COR-L47 (cell line): ENCODE measurements at regions not wholly inside any gene's neighbourhood (a gene's known extent, or its start where the extent isn't known, plus 50 kb on each side); places are given as distances from the start of the nearest gene placed in this dataset.

Experiments used
- DNase-seq: peaks from one replicate; lab custom pipeline; 2025; lab: John Stamatoyannopoulos, UW

DNA sequence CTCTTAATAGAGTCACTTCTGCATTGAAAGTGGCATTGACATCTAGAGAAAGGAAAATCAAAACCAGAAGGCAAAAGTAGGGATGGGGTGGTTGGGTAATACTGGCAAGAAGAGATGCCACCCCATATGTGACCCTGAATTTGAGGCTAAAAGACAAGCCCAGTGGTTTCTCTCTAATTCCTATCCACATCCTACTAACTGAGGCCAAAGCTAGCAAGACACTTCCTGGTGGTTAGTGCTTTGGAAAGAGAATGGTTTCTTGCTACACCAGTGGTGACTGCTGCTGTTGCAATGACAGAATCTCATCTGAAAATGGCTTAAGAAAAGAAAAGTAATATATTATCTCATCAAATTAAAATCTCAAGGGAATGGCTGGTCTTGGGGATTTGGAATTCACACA is 640.6 kb downstream of the EPHA4 start:
- DNase-seq: no peak

- DNase-seq: no peak
These were observed 640.1 kb downstream of the EPHA4 start for GRCh38 chr2:220932041-220932440.

GRCh38 chr2:220935789-220936321 is 636.2 kb downstream of the EPHA4 start:
- DNase-seq: no peak

DNA sequence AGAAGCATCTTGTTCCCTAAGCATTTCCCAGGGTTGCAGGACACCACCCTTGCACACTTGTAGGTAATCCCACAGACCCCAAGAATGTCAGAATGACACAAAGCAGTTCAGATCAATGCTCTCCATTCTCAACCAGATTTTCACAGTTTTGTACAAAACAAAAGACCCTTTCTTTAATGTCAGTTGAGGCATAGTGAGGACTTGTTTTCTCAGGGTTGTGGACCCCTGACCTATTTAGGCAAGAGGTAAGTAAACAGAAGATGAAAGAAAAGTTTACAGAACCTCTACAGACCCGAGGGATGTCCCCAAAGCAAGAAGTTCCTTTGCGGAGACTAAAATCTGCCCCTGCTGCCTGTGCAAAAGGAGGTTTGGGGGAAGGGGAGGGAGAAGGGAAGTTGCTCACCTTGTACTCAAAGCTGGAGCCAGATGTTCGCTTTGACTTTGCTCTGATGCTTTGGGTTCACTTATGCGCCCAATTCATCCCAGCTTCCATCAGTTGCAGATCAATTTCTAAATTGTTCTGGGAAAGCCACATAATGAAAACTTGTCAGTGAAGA is 635.4 kb downstream of the EPHA4 start:
- DNase-seq: no peak

GRCh38 chr2:220937245-220937644 is 634.9 kb downstream of the EPHA4 start:
- no peak for DNase-seq

GRCh38 chr2:220940646-220941045 is 631.5 kb downstream of the EPHA4 start:
- no peak for DNase-seq

- no peak for DNase-seq
These were observed 630.4 kb downstream of the EPHA4 start for GRCh38 chr2:220941683-220942082.

GRCh38 chr2:220946552-220946951 is 625.6 kb downstream of the EPHA4 start:
- DNase-seq: no peak

DNA sequence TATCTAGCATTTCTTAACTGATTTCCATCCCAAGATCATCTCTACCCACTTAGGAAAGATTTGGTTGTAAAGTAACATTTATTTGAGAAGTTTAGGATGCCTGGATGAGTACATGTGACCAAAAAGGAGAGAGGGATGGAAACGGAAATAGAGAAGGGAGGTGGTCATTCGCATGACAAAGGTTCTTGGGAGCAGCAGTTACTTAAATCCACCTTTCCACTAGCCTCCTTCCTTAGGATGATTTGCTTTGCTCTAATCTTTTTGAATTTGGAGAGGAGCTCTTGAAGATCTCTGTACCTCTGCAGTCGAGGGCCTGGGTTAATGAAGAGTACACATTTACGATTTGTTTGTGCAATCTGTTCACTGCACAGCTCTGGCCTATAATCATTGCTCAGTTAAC is 623.5 kb downstream of the EPHA4 start:
- DNase-seq: no peak

DNA sequence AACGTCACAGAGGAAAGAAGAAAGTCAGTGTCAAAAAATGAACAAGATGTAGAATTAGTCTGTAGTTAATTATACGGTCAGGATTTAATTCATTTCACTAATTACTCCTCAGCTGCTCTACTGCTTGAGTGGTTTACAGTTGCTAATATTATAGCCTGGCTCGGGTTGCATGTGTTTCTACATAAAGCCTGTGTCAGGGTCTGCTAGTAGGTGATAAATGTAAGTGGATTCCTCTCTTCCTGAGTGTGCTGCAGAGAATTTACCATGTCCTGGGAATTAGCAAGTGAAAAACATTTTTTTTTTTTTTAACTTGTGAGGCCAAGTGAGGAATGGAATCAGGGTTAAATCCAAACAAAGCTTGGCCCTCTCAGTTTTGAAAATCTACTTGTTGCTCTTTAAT is 622.6 kb downstream of the EPHA4 start:
- peak; percentile 1 for DNase-seq

- no peak for DNase-seq
These were observed 616.3 kb downstream of the EPHA4 start for GRCh38 chr2:220955776-220956175.

DNA sequence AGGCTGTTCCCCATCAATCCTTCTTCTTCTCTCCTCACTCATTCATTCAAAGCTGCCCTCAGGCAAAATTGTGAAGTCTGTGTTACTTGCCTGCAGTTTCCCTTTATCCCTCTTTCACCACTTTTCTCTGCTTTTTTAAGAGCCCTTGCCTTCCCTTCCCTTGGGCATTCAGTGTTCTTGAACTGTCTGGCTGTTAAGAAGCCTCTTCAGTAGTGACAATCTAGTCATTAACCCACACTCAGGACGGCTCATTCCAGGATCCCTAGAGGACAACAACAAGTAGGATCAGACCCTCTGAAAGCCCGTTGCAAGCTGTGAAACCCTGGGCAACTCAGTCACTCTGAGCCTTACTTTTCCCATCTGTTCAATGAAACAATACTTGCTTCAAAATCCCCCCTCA is 615.7 kb downstream of the EPHA4 start:
- no peak for DNase-seq

- peak; percentile 73 for DNase-seq
These were observed 612.7 kb downstream of the EPHA4 start for GRCh38 chr2:220959391-220959802.

- DNase-seq: no peak
These were observed 610.8 kb downstream of the EPHA4 start for GRCh38 chr2:220961143-220961860.

- no peak for DNase-seq
These were observed 609.5 kb downstream of the EPHA4 start for GRCh38 chr2:220962556-220962955.

DNA sequence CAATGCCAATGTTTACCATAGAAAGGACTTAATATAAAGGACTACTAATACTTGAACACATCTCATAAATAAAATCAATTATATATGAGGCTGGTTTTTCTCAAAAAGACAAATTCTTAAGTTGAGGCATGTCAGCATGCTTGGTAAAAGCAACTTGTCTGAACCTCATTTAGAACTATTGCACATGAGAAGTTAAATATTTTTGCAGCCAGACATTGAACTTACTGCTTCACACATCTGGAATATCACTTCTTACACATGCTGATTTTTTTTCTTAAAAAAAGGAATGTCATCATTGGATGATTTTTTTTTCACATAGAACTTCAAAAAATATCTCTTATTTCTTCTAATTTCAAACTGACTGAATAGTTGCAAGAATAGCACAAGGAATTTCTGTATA is 609.0 kb downstream of the EPHA4 start:
- no peak for DNase-seq

- DNase-seq: no peak
These were observed 608.2 kb downstream of the EPHA4 start for GRCh38 chr2:220963930-220964329.

DNA sequence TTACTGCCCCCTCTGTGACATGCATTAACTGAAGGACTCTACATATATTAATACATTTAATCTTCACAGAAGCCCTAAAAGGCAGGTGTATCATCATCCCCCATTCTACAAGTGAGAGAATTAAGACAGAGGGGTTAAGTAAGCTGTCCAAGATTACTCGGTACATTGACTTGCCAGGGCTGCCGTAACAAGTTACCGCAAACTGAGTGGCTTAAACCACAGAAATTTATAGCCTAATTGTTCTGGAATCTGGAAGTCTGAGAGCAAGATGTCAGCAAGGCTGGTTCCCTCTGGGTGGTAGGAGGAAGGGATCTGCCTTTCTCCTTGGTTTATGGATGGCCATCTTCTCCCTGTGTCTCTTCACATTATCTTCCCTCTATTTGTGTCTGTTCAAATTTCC is 605.5 kb downstream of the EPHA4 start:
- no peak for DNase-seq

GRCh38 chr2:220969348-220969747 is 602.8 kb downstream of the EPHA4 start:
- DNase-seq: no peak

DNA sequence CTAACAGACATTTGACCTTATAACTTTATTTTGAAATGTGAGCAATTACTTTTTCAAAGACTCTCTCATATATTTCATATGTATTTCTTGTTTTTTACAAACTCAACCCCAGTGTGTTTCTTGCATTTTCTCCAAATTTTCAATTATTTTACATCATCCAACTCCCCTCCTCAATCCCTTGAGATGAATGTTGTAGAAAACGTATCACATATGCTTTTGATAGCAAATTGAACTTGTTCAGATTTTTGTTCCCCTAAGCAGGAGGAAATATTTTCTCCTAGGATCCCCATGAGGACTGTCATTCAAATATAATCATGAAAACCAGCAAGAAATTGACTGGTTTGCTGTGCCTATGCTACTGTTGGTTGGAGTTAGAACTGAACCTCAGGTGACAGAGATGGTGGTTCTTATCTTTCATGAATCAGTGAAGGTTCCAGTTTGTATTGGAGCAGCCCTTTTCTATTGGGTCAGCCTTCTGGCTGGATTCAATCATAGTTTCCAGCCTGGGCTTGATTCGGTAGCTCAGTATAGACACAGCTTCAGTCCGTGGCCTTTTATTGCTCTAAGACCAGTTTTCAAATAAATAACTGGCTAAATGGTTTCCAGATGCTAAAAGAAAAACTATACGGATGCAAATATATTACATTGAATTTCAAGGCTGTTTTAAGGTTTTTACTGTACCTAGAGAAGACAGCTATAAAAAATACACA is 591.0 kb downstream of the EPHA4 start:
- no peak for DNase-seq

DNA sequence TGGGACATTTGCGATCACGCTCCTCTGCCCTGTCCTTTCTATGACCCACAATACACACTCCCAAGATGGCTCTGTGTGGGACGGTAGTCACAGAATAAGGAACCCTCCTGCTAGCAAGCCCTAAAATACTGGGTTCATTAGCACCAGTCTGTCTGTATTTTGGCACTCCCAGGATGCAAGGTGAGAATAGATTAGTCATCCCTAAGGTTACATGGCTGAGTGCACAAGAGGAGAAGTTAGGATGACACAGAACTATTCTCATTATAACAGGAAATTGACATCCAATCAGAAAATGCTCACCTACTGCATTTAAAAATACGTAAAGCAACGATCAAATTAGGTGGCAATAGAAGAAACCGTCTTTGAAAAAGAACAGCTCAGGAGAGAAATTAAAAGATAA is 590.2 kb downstream of the EPHA4 start:
- no peak for DNase-seq

DNA sequence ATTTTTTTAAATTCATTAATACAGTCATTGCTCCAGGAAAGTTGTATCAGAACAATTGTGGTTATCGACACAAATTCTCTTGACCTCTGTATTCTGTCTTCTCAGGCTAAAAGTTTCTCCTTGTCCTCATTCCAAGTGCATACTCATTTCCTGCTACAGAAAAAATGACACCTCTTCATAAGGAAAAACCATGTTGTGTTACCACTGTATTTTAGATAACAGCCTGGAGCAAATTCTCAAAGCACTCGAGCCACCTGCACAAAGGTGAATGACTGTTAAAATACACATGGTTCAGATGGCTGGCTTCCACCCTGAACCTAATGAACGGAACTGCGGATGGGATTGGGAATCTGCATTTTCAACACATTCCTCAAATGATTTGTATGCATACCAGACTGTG is 586.5 kb downstream of the EPHA4 start:
- DNase-seq: no peak

DNA sequence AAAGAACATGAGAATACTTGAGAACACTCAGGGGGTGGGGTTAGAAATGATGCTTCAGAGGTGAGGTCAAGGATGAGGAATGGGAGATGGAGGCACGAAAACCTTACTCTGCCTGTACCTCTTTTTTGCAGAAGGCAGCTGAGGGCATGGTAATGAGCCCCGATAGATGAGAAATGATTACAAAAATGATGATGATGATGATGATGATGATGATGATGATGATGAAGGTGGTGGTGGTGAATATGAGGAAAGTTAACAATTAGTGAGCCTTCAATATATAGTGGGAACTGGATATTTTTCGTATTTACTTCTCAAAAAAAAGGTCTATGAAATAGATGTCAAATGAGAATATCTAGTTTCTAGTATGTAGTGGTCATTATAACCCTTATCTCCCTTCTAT is 584.3 kb downstream of the EPHA4 start:
- no peak for DNase-seq
